Activated CD4-positive, alpha-beta T cell treated with anti-CD3 and anti-CD28 coated beads for 36 hours (primary cell): ENCODE measurements at regions not wholly inside any gene's neighbourhood (a gene's known extent, or its start where the extent isn't known, plus 50 kb on each side); places are given as distances from the start of the nearest gene placed in this dataset.

ENCODE experiments used
- ATAC-seq: fragments of 200-7000 bp; cut with Tn5 transposase; one replicate; pipeline ENCODE4 v1.10.0; 2021; ENCODE audit warnings: mild to moderate bottlenecking, moderate library complexity
- CTCF ChIA-PET: fragments of 350-600 bp; sonication (Branson Sonifier 250); formaldehyde crosslinking; loops from one replicate; lab custom pipeline; 2021; ENCODE audit warnings: antibody characterized with exemption; lab: Charles Lee
- POLR2A ChIA-PET: fragments of 350-600 bp; sonication (Branson Sonifier 250); formaldehyde crosslinking; loops from one replicate; lab custom pipeline; 2021; ENCODE audit warnings: antibody characterized with exemption, inconsistent platforms; lab: Charles Lee
- DNase-seq: peaks from one replicate; pipeline ENCODE4 v3.0.0-alpha.2; 2020
- H3K27ac Mint-ChIP-seq: one replicate; pipeline ENCODE4 v1.8.0; 2021; ENCODE audit warnings: mixed read lengths
- H3K27me3 Mint-ChIP-seq: one replicate; pipeline ENCODE4 v1.8.0; 2021; ENCODE audit warnings: mixed read lengths
- H3K36me3 Mint-ChIP-seq: one replicate; pipeline ENCODE4 v1.8.0; 2021; ENCODE audit warnings: low read depth, mixed read lengths
- H3K4me1 Mint-ChIP-seq: one replicate; pipeline ENCODE4 v1.8.0; 2021; ENCODE audit warnings: mixed read lengths
- H3K4me3 Mint-ChIP-seq: one replicate; pipeline ENCODE4 v1.8.0; 2021; ENCODE audit warnings: mild to moderate bottlenecking, moderate library complexity, mixed read lengths
- H3K9me3 Mint-ChIP-seq: one replicate; pipeline ENCODE4 v1.8.0; 2021; ENCODE audit warnings: low read depth, mixed read lengths
- intact Hi-C, 2 experiments: fragments of 100-400 bp; cut with DNase I in 1 of 2; cut with micrococcal nuclease in 1 of 2; formaldehyde crosslinking; loops; one replicate each; pipeline versions ENCODE4 v1.14.2 to v1.15.1; 2022 to 2024; cut with DNase I, micrococcal nuclease

DNA sequence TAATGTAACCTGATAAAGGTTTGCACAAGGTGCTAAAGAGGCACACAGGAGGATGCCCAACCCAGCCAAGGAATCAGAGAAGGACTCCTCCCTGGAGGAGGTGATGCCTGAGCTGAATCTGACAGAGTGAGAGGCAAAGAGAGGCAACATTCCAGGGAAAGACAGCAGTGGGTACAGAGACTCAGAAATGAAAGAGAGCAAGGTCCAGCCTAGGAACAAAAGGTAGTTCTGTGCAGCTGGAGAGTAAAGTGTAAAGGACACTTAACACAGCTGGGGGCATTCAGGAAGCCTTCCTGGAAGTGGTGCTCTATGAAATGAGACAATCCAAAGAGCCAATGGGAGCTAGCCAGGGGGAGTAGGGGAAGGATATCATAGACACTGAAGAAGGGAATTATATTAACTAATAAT lies 181.0 kb upstream of the GLI2 start:
- POLR2A ChIA-PET, result no interaction called here
- Mint-ChIP-seq H3K27ac (no peak overlapping the region), H3K36me3 (no peaks in the 10 kb centered on the region), H3K4me1 (peaks cover 3% of the 10 kb centered on the region), H3K9me3 (no peaks in the 10 kb centered on the region), H3K27me3 (peaks cover 22% of the 10 kb centered on the region), H3K4me3 (no peak overlapping the region)
- intact Hi-C loops, result no loop called here
- CTCF ChIA-PET, result interaction anchor here (1.0 kb wide), 1 partner anchor 33 kb away, joined by 3 read pairs; no protein-coding TSS in a partner anchor
- ATAC-seq (no peak), DNase-seq (no peak)

DNA sequence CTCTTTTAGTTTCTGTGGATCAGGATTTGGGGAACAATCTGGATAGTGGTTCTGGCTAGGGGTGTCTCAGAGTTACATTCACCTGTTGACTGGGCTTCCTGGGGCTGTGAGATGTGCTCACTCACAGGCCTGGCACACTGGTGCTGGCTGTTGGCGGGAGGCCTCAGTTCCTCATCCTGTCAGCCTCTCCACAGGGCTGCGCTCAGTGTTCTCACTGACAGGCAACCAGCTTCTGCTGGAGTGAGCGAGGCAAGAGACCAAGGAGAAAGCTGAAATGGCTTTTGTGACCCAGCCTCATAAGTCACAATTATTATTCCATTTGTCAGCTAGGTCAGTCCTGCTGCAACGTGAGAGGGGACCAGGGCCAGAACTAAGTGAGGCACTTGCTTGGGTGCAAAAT lies 180.6 kb upstream of the GLI2 start:
- peaks cover 3% of the 10 kb centered on the region for H3K4me1 Mint-ChIP-seq
- DNase-seq (no peak), ATAC-seq (no peak)
- POLR2A ChIA-PET, result no interaction called here
- intact Hi-C loops, result no loop called here
- no peak overlapping the region for H3K27ac Mint-ChIP-seq
- H3K27me3 Mint-ChIP-seq, result peaks cover 24% of the 10 kb centered on the region
- H3K9me3 Mint-ChIP-seq, result no peaks in the 10 kb centered on the region
- H3K36me3 Mint-ChIP-seq, result no peaks in the 10 kb centered on the region
- H3K4me3 Mint-ChIP-seq, result no peak overlapping the region
- CTCF ChIA-PET, result no interaction called here

DNA sequence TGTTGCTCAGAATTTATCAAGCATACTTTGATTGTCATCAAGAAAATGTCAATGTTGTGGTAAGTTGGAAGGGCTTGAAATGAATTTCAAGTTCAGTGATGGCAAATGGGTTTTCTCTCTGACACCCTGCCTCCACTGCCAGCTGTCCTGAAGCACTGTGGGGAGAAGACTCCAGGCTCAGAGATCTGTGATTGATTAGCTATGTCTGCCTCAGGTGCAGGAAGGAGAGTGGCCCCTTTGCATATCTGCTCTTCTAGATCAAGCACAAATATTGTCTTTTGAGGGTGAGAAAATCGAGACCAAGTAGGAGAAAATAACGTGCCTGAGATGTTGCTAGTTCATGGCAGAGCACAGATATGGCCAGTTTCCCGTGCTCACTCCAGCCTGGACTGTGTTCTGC lies 178.8 kb upstream of the GLI2 start:
- DNase-seq (no peak), ATAC-seq (no peak)
- H3K4me1 Mint-ChIP-seq, result peaks cover 3% of the 10 kb centered on the region
- no peaks in the 10 kb centered on the region for H3K36me3 Mint-ChIP-seq
- H3K27me3 Mint-ChIP-seq, result peaks cover 24% of the 10 kb centered on the region
- intact Hi-C loops, result no loop called here
- H3K4me3 Mint-ChIP-seq, result no peak overlapping the region
- no peaks in the 10 kb centered on the region for H3K9me3 Mint-ChIP-seq
- ChIA-PET POLR2A (no interaction called here), CTCF (no interaction called here)
- no peak overlapping the region for H3K27ac Mint-ChIP-seq

DNA sequence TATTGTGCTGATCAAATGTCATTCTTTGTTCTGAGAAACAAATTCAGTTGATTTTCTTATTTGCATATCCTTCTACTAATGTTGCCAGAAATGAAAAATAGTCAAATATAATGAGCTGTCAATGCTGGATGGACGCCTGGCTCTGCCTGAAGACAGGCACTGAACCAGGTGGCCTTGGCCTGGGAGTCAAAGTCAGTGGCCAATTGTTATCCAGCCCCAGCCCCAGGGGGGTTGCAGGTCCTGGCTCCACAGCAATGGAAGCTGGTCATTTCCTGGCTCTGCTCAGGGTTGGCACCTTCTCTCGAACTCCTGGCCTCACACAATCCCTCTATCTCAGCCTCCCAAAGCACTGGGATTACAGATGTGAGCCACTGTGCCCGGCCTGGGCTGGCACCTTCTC lies 176.8 kb upstream of the GLI2 start:
- no peak overlapping the region for H3K27ac Mint-ChIP-seq
- H3K4me1 Mint-ChIP-seq, result no peaks in the 10 kb centered on the region
- peaks cover 13% of the 10 kb centered on the region for H3K27me3 Mint-ChIP-seq
- H3K4me3 Mint-ChIP-seq, result no peak overlapping the region
- ATAC-seq, result no peak
- H3K9me3 Mint-ChIP-seq, result no peaks in the 10 kb centered on the region
- no peak for DNase-seq
- POLR2A ChIA-PET, result no interaction called here
- intact Hi-C loops, result no loop called here
- no peaks in the 10 kb centered on the region for H3K36me3 Mint-ChIP-seq
- CTCF ChIA-PET, result no interaction called here

DNA sequence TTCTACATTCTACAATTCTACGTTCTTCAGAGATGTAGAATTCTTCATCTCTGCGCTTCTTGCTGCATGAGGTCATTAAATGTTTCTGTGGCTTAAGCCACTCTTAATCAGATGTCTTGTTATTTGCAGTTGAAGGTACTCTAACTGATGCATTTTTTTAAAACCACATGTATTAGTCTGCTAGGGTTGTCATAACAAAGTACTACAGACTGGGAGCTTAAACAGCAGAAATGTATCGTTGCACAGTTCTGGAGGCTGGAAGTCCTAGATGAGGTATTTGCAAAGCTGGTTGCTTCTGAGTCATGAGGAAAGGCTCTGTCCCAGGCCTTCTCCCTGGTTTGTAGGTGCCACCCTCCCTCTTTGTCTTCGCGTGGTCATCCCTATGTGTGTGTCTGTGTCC lies 176.3 kb upstream of the GLI2 start:
- H3K27ac Mint-ChIP-seq, result no peak overlapping the region
- no peak overlapping the region for H3K4me3 Mint-ChIP-seq
- ChIA-PET POLR2A (no interaction called here), CTCF (interaction anchor here (0.8 to 1.1 kb wide), 2 partner anchors 121 to 428 kb away, joined by 3 to 4 read pairs; no protein-coding TSS in a partner anchor)
- ATAC-seq (no peak), DNase-seq (no peak)
- no peaks in the 10 kb centered on the region for H3K9me3 Mint-ChIP-seq
- no peaks in the 10 kb centered on the region for H3K4me1 Mint-ChIP-seq
- intact Hi-C loops, result no loop called here
- no peaks in the 10 kb centered on the region for H3K36me3 Mint-ChIP-seq
- peaks cover 11% of the 10 kb centered on the region for H3K27me3 Mint-ChIP-seq

DNA sequence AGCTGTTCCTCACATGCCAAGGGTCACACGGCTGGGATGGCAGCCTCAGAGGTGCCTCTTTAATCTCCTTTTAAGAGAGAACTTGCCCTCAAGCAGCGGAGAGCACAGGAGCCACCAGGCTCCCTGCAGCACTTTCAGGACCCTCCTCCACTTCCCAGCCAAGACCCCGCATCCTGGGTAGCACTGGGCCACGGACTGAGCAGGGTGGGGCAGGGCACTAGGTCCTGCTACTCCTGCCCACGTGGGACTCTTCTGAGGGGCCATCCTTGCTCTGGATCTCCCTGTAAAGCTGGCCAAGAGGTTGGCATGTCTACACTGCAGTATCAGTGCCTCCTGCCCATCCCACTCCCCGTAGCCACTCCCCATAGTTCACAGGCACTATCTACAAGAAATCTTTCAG lies 175.3 kb upstream of the GLI2 start:
- Mint-ChIP-seq H3K27ac (no peak overlapping the region), H3K9me3 (no peaks in the 10 kb centered on the region), H3K4me3 (no peak overlapping the region), H3K4me1 (no peaks in the 10 kb centered on the region), H3K27me3 (peaks cover 7% of the 10 kb centered on the region), H3K36me3 (no peaks in the 10 kb centered on the region)
- intact Hi-C loops, result no loop called here
- ATAC-seq, result no peak
- ChIA-PET POLR2A (no interaction called here), CTCF (interaction anchor here (0.7 to 1.1 kb wide), 3 partner anchors 120 to 429 kb away, joined by 3 to 4 read pairs (median 3); no protein-coding TSS in a partner anchor)
- DNase-seq, result no peak

DNA sequence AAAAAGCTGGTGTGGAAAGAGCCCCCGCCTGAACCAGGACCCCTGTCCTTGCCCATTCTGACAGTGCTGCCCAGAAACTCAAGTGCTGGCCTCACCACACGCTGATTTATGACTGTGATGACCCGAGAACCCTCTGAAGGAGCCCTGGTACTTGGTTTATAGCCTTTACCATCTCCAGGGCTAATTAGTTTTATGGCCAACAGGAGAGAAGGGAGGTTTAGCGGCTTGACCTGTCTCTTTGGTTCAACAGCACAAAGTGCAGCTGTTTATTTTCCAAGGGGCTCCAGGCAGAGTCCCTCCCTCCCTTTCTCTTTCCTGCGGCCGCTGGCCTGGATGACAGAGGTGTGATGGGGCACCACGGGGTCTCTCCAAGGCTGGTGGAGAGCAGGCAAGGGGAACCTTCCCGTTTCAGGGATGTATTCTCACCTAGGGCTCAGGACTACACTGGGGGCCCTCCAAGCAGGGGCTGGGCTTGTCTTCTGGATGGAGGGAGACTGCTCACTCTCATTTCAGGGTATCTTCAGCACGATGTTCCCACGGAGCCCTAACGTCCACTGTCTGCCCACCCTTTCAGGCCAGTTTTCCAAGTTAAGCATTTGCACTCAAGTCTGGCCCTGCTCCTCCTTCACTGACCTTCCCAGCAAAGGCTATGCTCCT lies 174.2 kb upstream of the GLI2 start:
- Mint-ChIP-seq H3K9me3 (no peaks in the 10 kb centered on the region), H3K4me3 (no peak overlapping the region), H3K27ac (no peak overlapping the region), H3K4me1 (no peaks in the 10 kb centered on the region), H3K36me3 (no peaks in the 10 kb centered on the region), H3K27me3 (peaks cover 4% of the 10 kb centered on the region)
- DNase-seq (no peak), ATAC-seq (no peak)
- POLR2A ChIA-PET, result no interaction called here
- intact Hi-C loops, result no loop called here
- CTCF ChIA-PET, result no interaction called here

DNA sequence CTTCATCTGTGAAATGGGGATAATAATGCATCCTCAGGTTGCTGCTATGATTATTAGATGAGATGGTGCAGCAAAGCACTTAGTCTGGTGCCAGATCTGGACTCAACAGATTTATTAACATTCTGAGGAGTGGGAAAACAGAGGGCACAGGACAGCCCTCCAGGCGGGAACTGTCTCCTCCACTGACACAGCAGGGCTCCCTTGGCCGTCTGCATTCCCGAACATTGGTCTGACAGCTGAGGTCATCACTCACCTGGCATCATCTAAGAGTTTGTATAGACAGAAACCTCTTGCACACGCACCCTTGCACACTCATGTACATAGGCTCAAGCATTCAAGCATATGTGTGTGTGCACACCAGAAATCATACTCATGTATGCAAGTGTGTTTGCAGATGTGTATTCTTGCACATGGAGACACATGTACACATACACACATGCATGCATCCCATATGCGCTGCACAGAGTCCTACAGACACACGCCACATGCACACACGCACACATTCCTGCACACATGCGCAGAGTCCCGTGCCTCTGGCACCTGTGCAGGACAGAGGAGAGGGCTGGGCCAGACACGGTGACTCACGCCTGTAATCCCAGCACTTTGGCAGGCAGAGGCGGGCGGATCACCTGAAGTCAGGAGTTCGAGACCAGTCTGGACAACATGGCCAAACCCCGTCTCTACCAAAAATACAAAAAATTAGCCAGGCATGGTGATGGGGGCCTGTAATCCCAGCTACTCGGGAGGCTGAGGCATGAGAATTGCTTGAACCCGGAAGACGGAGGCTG lies 173.3 kb upstream of the GLI2 start:
- Mint-ChIP-seq H3K4me3 (no peak overlapping the region), H3K9me3 (no peaks in the 10 kb centered on the region), H3K27ac (no peak overlapping the region), H3K4me1 (no peaks in the 10 kb centered on the region), H3K27me3 (peaks cover 4% of the 10 kb centered on the region), H3K36me3 (no peaks in the 10 kb centered on the region)
- intact Hi-C loops, result no loop called here
- POLR2A ChIA-PET, result no interaction called here
- no peak for DNase-seq
- CTCF ChIA-PET, result no interaction called here
- no peak for ATAC-seq

DNA sequence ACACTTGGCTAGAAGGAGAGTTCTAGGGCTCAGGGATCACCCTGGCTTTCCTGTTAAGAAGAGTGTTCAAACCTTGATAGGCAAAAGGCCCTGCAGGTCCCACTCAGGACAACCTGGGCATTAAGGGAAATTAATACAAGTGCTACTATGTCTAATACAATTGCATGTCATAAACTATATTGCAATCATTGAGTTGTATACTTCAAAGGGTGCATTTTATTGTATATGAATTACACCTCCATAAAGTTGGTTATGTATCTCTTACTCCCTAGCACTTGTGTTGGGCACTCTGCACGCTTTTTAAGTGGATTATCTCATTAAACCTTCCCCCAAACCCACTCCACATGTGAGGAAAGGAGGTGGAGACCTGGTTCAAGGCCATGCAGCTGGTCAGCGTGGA lies 172.1 kb upstream of the GLI2 start:
- ATAC-seq, result no peak
- Mint-ChIP-seq H3K4me1 (no peaks in the 10 kb centered on the region), H3K36me3 (no peaks in the 10 kb centered on the region), H3K4me3 (no peak overlapping the region), H3K27ac (no peak overlapping the region), H3K27me3 (peaks cover 3% of the 10 kb centered on the region), H3K9me3 (no peaks in the 10 kb centered on the region)
- ChIA-PET POLR2A (no interaction called here), CTCF (no interaction called here)
- DNase-seq, result no peak
- intact Hi-C loops, result no loop called here

DNA sequence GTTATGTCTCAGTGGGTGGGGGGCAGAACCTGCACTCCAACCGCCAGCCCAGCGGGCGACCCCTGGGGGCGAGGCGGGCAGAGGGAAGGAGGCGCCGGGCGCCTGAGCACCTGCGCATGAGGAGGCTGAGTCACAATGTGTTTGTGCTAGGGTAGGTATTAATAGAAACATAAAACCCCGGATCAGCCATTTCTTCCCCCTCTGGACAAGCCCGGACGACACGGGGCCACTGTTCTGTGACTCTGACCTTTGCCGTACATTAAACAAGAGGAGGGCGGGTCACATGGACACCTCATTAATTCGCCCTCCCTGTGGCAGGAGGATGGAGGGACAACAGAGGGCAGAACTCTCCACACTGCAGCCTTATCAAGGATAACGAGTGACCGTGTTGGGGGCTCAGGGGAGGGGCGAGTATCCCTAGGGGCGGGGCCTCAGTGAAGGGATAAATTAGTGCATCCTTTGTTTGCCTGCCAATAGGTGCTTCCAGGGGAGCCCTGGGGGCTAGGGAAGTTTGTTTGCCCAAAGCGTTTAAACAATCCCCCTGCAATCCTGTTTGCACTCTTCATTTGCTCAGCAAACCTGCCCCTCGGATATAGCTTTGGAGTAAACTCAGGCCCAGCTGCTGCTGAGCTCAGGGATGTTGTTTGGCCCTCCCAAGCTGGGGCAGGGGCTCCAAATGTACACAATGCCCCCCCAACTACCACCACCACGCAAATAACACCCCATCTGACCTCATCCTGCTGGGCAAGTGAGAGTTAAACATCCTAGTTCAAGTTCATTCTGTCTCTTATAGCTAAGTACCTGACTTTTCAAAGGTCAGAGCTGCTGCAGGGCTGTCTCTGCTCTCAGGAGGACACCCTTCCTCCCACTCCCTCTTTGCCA lies 171.2 kb upstream of the GLI2 start:
- no peaks in the 10 kb centered on the region for H3K9me3 Mint-ChIP-seq
- ChIA-PET CTCF (no interaction called here), POLR2A (no interaction called here)
- intact Hi-C loops, result no loop called here
- H3K36me3 Mint-ChIP-seq, result no peaks in the 10 kb centered on the region
- no peak for ATAC-seq
- no peak overlapping the region for H3K4me3 Mint-ChIP-seq
- no peaks in the 10 kb centered on the region for H3K4me1 Mint-ChIP-seq
- no peak for DNase-seq
- peaks cover 2% of the 10 kb centered on the region for H3K27me3 Mint-ChIP-seq
- H3K27ac Mint-ChIP-seq, result no peak overlapping the region

DNA sequence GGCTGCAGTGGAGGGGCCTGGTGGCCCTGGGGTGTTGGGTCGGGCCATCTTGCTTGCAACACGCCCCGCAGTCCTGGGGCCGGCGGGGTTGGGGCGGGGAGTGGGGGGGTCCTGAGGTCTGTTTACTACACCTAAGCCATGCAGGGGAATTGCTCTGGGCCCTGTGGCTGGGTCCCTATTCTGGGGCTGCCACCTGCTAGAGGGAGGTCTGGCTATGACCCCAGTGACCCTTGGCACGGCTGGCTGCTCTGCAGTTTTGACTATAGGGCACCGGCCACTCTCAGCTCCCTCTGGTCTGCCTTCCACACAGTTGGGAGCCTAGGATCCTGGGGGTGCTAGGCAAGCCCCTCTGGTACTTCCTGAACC lies 170.6 kb upstream of the GLI2 start:
- H3K36me3 Mint-ChIP-seq, result no peaks in the 10 kb centered on the region
- no peaks in the 10 kb centered on the region for H3K9me3 Mint-ChIP-seq
- H3K27me3 Mint-ChIP-seq, result peaks cover 2% of the 10 kb centered on the region
- POLR2A ChIA-PET, result no interaction called here
- H3K4me1 Mint-ChIP-seq, result no peaks in the 10 kb centered on the region
- ATAC-seq (no peak), DNase-seq (no peak)
- no peak overlapping the region for H3K27ac Mint-ChIP-seq
- intact Hi-C loops, result no loop called here
- no peak overlapping the region for H3K4me3 Mint-ChIP-seq
- CTCF ChIA-PET, result interaction anchor here (0.7 kb wide), 1 partner anchor 503 kb away, joined by 3 read pairs; no protein-coding TSS in a partner anchor
